ENCODE measurements at regions not wholly inside any gene's neighbourhood (a gene's known extent, or its start where the extent isn't known, plus 50 kb on each side); places are given as distances from the start of the nearest gene placed in this dataset.

DNA sequence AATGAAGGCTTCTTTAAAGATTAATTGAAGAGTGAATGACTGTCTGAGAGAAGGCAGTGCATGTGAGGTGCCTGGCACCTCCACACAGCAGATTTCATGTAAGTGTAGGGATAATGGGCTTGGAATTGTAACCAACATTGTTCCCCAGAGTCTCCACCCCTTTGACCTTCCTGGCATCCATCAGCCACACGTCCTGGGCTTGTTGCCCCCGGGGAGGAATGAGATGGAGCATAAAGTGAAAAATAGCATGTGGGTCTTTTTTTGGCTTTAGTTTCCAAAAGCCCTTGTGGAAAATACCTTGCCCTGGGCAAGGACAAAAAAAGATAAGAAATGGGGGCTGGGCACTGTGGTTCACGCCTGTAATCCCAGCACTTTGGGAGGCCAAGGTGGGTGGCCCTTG, 242.2 kb upstream of the ECI2 start:
- no peaks in the 10 kb centered on the region for H3K27me3 ChIP-seq (ENCODE audit: control insufficient read depth, insufficient read depth, low read length)
- no peak overlapping the region for H3K27ac ChIP-seq (ENCODE audit: low read length)
- WGBS (ENCODE audit: insufficient coverage) = 33% methylated on average over 1 of the region's 3 CpGs

DNA sequence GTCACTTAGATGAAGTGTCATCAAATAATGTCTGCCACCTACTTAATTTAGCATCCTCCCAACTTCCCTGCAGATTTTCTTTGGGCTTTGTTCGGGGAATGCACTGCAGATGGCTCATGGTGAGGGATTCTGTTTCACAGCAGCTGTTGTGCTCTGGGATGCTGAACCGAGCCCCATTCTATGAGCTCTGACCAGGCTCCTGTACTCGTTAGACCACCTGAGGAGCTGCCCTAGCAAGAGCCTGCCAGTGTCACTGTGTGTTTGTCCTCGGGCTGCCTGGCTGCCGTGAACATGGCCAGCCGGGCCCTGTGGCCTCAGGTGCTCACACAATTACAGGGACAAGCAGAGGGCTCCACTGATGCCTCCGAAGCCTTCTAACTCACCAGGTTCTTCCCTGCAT, 238.8 kb upstream of the ECI2 start:
- Histone ChIP-seq H3K4me1 (ENCODE audit: control insufficient read depth, insufficient read depth, low read length) (peaks cover 31% of the 10 kb centered on the region), H3K27ac (ENCODE audit: low read length) (no peak overlapping the region), H3K4me3 (ENCODE audit: low read length) (no peak overlapping the region), H3K27me3 (ENCODE audit: control insufficient read depth, insufficient read depth, low read length) (no peaks in the 10 kb centered on the region), H3K36me3 (ENCODE audit: control insufficient read depth, insufficient read depth, low read length) (no peaks in the 10 kb centered on the region), H3K9me3 (replicated peaks; ENCODE audit: control insufficient read depth, low read depth, low read length) (no peaks in the 10 kb centered on the region)
- peak; percentile 55 for DNase-seq
- 31% methylated on average over 7 of the region's 7 CpGs for WGBS (ENCODE audit: insufficient coverage)

More for the DNA sequence above, 242.2 kb upstream of the ECI2 start:
- H3K36me3 ChIP-seq (ENCODE audit: control insufficient read depth, insufficient read depth, low read length) = no peaks in the 10 kb centered on the region
- peaks cover 20% of the 10 kb centered on the region for H3K4me1 ChIP-seq (ENCODE audit: control insufficient read depth, insufficient read depth, low read length)
- H3K4me3 ChIP-seq (ENCODE audit: low read length) = no peak overlapping the region
- peaks cover 2% of the 10 kb centered on the region for H3K9me3 ChIP-seq (replicated peaks; ENCODE audit: control insufficient read depth, low read depth, low read length)
- DNase-seq = no peak

DNA sequence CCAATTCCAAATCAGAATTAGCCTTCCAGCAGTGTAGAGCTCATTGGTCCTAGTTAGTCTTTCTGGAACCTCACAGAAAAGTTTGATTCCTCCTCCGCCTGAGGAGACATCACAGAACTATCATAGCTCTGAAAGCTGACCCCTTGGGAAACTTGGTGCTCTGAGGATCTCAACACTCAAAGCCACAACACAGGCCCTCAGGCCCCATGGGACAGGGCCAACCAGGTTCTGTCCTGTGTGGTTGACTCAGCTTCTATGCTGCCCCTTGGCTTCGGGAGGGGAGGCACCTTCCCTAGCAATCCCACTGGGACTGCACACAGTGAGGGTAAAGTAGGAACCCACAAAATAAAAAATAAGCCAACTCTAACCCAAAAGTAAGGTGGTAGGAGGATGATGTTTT, 237.5 kb upstream of the ECI2 start:
- no peaks in the 10 kb centered on the region for H3K36me3 ChIP-seq (ENCODE audit: control insufficient read depth, insufficient read depth, low read length)
- WGBS (ENCODE audit: insufficient coverage) = 80% methylated on average over 1 of the region's 2 CpGs
- H3K4me3 ChIP-seq (ENCODE audit: low read length) = no peak overlapping the region
- H3K27me3 ChIP-seq (ENCODE audit: control insufficient read depth, insufficient read depth, low read length) = no peaks in the 10 kb centered on the region
- H3K9me3 ChIP-seq (replicated peaks; ENCODE audit: control insufficient read depth, low read depth, low read length) = no peaks in the 10 kb centered on the region
- DNase-seq = no peak
- no peak overlapping the region for H3K27ac ChIP-seq (ENCODE audit: low read length)
- peaks cover 34% of the 10 kb centered on the region for H3K4me1 ChIP-seq (ENCODE audit: control insufficient read depth, insufficient read depth, low read length)

DNA sequence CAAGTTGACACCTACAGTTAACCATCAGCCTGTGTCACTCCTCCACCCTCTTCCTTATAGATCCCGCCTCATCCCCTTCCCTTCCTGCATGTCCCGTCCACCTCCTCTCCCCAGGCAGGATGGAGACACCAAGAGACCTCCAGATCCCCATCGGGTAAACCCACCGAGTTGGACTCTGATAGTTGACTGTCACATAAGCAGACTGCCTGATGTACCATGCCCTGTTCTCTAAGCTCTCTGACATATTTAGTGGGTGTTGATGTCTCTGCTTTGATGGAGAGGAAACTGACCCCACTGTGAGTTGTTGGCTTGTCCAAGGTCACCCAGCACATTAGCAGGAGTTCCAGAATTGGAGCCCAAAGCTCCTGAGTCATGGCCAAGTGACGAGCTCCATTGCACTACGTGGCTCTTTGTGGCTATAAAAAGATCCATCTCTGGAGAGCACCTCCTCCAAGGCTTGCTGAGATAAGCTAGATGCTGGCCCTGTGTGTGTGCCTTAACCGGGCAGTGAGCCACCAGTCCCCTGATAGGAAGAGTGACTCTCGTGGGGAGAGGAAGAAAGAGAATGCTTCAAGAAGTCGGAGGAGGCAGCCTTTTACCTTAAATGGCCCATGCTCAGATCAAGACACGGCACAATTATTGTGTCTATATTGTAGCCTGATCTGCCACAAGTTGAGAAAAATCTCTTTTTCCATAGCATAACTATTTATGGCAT, 236.0 kb upstream of the ECI2 start:
- peak; percentile 30 for DNase-seq
- peaks cover 40% of the 10 kb centered on the region for H3K4me1 ChIP-seq (ENCODE audit: control insufficient read depth, insufficient read depth, low read length)
- H3K36me3 ChIP-seq (ENCODE audit: control insufficient read depth, insufficient read depth, low read length) = no peaks in the 10 kb centered on the region
- no peak overlapping the region for H3K4me3 ChIP-seq (ENCODE audit: low read length)
- no peak overlapping the region for H3K27ac ChIP-seq (ENCODE audit: low read length)
- H3K27me3 ChIP-seq (ENCODE audit: control insufficient read depth, insufficient read depth, low read length) = no peaks in the 10 kb centered on the region
- no peaks in the 10 kb centered on the region for H3K9me3 ChIP-seq (replicated peaks; ENCODE audit: control insufficient read depth, low read depth, low read length)
- WGBS (ENCODE audit: insufficient coverage) = 64% methylated on average over 7 of the region's 10 CpGs

DNA sequence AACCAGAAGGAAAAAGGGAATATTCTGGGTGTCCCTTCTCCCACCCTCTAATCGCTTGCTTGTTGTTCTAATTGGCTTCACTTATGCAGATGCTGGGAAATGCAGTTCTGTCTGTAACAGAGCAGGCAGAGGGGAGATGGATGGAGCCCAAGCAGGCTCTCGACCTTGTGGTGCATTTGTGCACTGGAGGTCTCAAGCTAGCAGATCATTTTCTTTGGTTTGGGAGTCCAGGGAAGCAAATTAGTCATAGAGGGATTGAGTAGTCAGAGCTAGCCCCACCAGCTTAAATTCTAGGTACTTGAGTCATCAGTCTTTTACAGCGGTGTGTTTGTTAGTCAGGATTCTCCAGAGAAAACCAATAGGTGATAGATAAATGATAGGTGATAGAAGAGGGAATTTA, 234.7 kb upstream of the ECI2 start:
- H3K36me3 ChIP-seq (ENCODE audit: control insufficient read depth, insufficient read depth, low read length) = no peaks in the 10 kb centered on the region
- no peaks in the 10 kb centered on the region for H3K9me3 ChIP-seq (replicated peaks; ENCODE audit: control insufficient read depth, low read depth, low read length)
- H3K4me1 ChIP-seq (ENCODE audit: control insufficient read depth, insufficient read depth, low read length) = peaks cover 44% of the 10 kb centered on the region
- H3K27ac ChIP-seq (ENCODE audit: low read length) = no peak overlapping the region
- no peaks in the 10 kb centered on the region for H3K27me3 ChIP-seq (ENCODE audit: control insufficient read depth, insufficient read depth, low read length)
- no peak for DNase-seq
- WGBS (ENCODE audit: insufficient coverage) = no CpG with 5 or more reads among the region's 3 CpGs
- no peak overlapping the region for H3K4me3 ChIP-seq (ENCODE audit: low read length)

DNA sequence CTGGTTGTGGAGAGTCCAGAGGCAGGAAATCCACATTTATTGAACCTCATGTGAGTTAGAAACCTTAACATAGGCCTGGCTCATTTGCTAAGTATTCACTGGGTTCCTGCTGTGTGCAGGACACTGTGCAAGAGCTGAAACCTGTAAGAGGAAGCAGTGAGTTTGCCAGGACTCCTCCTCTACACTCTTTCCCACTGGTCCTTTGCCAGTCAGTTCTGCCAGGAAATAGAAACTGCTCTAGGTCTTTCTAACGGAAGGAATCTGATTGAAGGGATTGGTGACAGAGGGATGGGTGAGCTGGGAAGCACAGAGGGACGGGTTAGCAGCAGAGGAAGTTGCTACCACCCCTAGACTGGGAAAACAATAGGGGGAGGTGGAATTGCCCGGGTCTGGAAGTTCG, 234.2 kb upstream of the ECI2 start:
- 17% methylated on average over 3 of the region's 4 CpGs for WGBS (ENCODE audit: insufficient coverage)
- peak; percentile 64 for DNase-seq
- H3K4me1 ChIP-seq (ENCODE audit: control insufficient read depth, insufficient read depth, low read length) = peaks cover 44% of the 10 kb centered on the region
- no peaks in the 10 kb centered on the region for H3K27me3 ChIP-seq (ENCODE audit: control insufficient read depth, insufficient read depth, low read length)
- H3K9me3 ChIP-seq (replicated peaks; ENCODE audit: control insufficient read depth, low read depth, low read length) = no peaks in the 10 kb centered on the region
- no peak overlapping the region for H3K4me3 ChIP-seq (ENCODE audit: low read length)
- no peak overlapping the region for H3K27ac ChIP-seq (ENCODE audit: low read length)
- no peaks in the 10 kb centered on the region for H3K36me3 ChIP-seq (ENCODE audit: control insufficient read depth, insufficient read depth, low read length)

DNA sequence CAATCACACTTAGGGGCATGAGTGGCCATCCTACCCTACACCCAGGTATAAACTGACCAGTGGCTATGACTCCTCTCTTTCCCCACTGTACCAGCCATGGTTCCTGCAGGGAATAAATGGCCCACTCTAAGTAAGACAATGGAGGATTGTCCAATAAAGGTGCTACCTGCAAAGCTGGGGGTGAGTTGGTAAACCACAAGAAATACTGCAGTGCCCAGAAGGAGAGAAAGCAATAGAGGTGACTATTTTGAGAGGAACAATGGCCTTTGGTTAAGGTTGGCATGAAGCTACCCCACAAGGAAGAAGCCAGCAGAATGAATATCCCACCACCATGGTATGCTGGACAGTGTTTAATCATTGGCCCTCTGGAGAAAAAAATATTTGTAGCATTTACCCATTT, 233.3 kb upstream of the ECI2 start:
- Histone ChIP-seq H3K9me3 (replicated peaks; ENCODE audit: control insufficient read depth, low read depth, low read length) (no peaks in the 10 kb centered on the region), H3K27me3 (ENCODE audit: control insufficient read depth, insufficient read depth, low read length) (no peaks in the 10 kb centered on the region), H3K4me3 (ENCODE audit: low read length) (no peak overlapping the region), H3K27ac (ENCODE audit: low read length) (no peak overlapping the region), H3K4me1 (ENCODE audit: control insufficient read depth, insufficient read depth, low read length) (peaks cover 34% of the 10 kb centered on the region), H3K36me3 (ENCODE audit: control insufficient read depth, insufficient read depth, low read length) (no peaks in the 10 kb centered on the region)
- DNase-seq = no peak

DNA sequence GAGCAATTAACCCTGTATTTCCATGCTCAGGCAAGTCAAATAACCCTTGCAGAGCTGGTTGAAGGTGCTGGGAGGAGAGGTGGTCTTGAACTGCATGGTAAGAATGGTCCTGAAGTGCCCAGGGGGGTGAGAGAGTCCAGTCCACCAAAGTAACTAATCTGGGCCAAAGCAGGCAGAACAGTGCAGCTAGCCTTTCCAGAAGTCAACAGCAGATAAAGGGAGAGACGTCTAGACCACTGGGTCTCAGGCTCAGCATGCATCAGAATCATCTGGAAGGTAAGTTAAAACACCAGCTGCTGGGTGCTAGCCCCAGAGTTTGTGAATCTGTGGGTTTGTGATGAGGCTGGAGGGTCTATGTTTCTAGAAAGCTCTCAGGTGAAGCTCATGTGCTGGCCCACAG, 232.3 kb upstream of the ECI2 start:
- Histone ChIP-seq H3K36me3 (ENCODE audit: control insufficient read depth, insufficient read depth, low read length) (no peaks in the 10 kb centered on the region), H3K27me3 (ENCODE audit: control insufficient read depth, insufficient read depth, low read length) (no peaks in the 10 kb centered on the region), H3K4me3 (ENCODE audit: low read length) (no peak overlapping the region), H3K27ac (ENCODE audit: low read length) (no peak overlapping the region), H3K4me1 (ENCODE audit: control insufficient read depth, insufficient read depth, low read length) (peaks cover 30% of the 10 kb centered on the region), H3K9me3 (replicated peaks; ENCODE audit: control insufficient read depth, low read depth, low read length) (no peaks in the 10 kb centered on the region)
- no CpG with 5 or more reads among the region's 1 CpG for WGBS (ENCODE audit: insufficient coverage)
- DNase-seq = no peak

DNA sequence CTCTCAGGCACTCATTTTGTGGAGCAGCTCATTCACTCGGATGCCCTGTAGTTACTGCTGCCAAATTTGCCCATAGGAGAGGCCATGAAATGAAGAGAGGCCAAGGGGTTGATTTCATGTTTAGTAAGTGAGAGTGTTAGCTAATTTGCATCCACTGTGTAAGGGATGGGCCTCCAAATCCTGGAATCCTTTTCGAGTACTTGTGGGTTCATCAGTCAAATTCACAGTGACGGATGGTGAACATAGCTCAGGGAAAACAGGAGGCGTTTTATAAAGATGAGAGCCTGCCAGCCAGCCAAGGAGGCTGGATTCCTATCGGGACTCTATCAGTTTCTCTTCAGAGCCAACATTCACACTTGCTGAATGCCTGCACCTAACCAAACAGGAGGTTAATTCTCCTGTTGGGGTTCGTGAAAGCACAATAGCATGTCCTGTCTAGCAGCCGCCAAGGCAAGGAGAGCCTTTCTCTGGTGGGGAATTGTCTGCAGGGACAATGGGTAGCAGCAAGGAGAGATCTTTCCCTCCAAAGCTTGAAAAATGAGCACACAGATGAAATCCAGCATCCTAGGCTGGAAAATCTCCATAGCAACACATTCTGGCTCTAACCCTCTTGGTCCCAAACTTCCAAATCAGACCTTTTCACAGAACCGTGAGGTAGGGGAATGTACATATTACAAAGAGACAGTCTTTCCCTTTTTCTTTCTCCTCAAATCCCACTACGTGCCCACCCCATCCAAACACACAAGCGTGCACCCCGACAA, 231.4 kb upstream of the ECI2 start:
- H3K27ac ChIP-seq (ENCODE audit: low read length) = no peak overlapping the region
- H3K4me3 ChIP-seq (ENCODE audit: low read length) = no peak overlapping the region
- no peaks in the 10 kb centered on the region for H3K27me3 ChIP-seq (ENCODE audit: control insufficient read depth, insufficient read depth, low read length)
- peak; percentile 39 for DNase-seq
- peaks cover 30% of the 10 kb centered on the region for H3K4me1 ChIP-seq (ENCODE audit: control insufficient read depth, insufficient read depth, low read length)
- 84% methylated on average over 6 of the region's 11 CpGs for WGBS (ENCODE audit: insufficient coverage)
- no peaks in the 10 kb centered on the region for H3K36me3 ChIP-seq (ENCODE audit: control insufficient read depth, insufficient read depth, low read length)
- H3K9me3 ChIP-seq (replicated peaks; ENCODE audit: control insufficient read depth, low read depth, low read length) = no peaks in the 10 kb centered on the region

DNA sequence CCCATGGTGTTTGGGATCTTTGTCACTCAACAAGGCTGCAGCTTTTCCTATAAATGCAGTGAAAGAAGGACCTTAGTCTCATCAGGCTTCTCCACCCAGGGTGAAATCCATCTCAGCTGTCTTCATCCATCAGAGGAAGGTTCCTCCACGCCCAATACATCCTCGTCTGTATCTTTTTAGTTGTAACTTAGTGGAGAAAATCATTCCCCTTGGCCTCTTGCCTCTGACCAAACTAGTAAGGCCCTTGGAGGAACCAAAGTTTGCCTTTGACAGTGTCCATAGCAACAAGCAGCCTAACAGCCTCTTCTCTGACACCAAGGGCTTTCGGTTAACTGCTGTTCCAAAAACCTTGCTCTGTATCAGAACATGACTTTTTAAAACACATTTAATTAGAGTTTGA, 230.3 kb upstream of the ECI2 start:
- Histone ChIP-seq H3K27me3 (ENCODE audit: control insufficient read depth, insufficient read depth, low read length) (no peaks in the 10 kb centered on the region), H3K9me3 (replicated peaks; ENCODE audit: control insufficient read depth, low read depth, low read length) (no peaks in the 10 kb centered on the region), H3K27ac (ENCODE audit: low read length) (no peak overlapping the region), H3K36me3 (ENCODE audit: control insufficient read depth, insufficient read depth, low read length) (no peaks in the 10 kb centered on the region), H3K4me3 (ENCODE audit: low read length) (no peak overlapping the region), H3K4me1 (ENCODE audit: control insufficient read depth, insufficient read depth, low read length) (peaks cover 23% of the 10 kb centered on the region)
- no CpG with 5 or more reads among the region's 3 CpGs for WGBS (ENCODE audit: insufficient coverage)
- peak; percentile 77 for DNase-seq
